HG02678 (cell line): ENCODE measurements at regions not wholly inside any gene's neighbourhood (a gene's known extent, or its start where the extent isn't known, plus 50 kb on each side); places are given as distances from the start of the nearest gene placed in this dataset.
"Not testable (repeated sequence)": the region's sequence is repeated elsewhere in the genome, so short reads cannot be mapped to it uniquely, and the experiment has no call there.

Experiments used
- ATAC-seq: cut with Tn5 transposase; IDR thresholded peaks from one replicate; pipeline ENCODE4 v1.9.1; 2021; ENCODE audit warnings: mild to moderate bottlenecking, moderate library complexity; ENCODE audit not compliant: unreplicated experiment

DNA sequence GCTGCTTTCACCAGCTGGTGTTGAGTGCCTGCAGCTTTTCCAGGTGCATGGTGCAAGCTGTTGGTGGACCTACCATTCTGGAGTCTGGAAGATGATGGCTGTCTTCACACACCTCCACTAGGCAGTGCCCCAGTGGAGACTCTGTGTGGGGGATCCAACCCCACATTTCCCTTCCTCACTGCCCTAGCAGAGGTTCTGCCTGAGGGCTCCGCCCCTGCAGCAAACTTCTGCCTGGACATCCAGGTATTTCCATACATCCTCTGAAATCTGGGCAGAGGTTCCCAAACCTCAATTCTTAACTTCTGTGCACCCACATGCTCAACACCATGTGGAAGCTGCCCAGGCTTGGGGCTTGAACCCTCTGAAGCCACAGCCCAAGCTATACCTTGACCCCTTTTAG, 172.4 kb downstream of the PHF2 start:
- ATAC-seq: not testable (repeated sequence)

DNA sequence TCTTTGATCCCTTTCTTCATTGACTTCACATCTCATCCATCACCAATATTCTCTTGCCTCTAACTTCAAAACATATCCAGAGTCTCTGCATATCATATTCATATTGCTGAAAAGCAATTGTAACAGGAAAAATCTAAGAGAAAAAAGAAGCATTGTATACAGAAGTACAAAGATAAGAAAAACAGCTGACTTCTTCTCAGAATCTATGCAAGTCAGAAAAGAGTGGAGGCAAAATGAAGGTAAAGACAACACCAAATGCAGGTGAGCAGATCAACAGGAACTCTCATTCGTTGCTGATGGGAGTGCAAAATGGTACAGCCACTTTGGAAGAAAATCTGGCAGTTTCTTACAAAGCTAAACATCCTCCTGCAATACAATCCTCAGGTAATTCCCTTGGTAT, 155.6 kb downstream of the PHF2 start:
- ATAC-seq: no peak

DNA sequence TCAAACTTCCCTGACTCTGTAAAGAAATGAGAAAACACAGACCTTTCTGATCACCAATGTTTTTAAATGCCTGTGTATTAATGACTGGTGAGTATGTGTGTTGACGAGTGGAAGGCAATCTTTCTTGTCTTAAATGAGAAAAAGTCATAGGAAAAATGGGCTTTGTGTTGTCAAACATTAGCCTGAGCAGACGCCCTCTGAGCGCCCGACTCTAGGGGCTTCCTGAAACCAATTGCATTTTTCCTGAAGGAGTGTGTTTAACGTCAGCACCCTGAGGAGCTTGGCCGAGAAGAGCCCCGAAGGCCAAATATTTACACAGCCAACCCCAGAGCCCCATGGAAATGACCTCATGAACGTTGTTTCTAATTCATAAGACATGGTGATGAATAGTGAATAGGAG, 154.3 kb downstream of the PHF2 start:
- no peak for ATAC-seq

DNA sequence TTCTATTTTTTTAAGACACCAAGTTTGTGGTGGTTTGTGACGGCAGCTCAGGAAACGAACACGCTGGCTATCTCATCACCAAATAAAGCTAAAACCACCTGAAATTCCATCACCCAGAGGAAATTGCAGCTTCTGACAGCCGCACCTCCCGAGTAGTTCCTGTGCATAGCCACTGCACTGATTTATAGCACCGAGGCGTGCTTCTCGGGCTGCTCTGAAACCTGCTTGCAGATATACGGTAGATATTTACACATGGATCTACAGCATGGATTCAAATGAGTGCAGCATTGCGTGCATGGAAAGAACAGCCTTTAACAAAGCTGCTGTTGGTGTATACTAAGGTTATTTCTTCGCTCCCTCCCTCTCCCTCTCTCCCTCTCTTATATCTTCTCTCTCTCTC, 153.8 kb downstream of the PHF2 start:
- no peak for ATAC-seq
